IMR-90 (cell line): ENCODE measurements at regions not wholly inside any gene's neighbourhood (a gene's known extent, or its start where the extent isn't known, plus 50 kb on each side); places are given as distances from the start of the nearest gene placed in this dataset.

ENCODE experiments used
- ATAC-seq: fragments of 200-7000 bp; cut with Tn5 transposase; 2 replicates; pipeline ENCODE4 v1.9.1; 2020; ENCODE audit warnings: low read depth, mild to moderate bottlenecking, moderate library complexity
- BruUV-seq: library from RNA; stranded (reverse); fragments of 400-500 nt; replicated peaks from 2 replicates; lab custom pipeline; 2021; lab: Mats Ljungman, UMichigan
- CTCF ChIA-PET: fragments of 300-600 bp; formaldehyde crosslinking; extraction: SDS; loops from one replicate; lab custom pipeline; 2021; ENCODE audit warnings: antibody characterized with exemption; lab: Yijun Ruan, JAX
- POLR2A ChIA-PET: fragments of 300-600 bp; sonication (Branson Sonifier 250); formaldehyde crosslinking; loops from one replicate; lab custom pipeline; 2022; ENCODE audit warnings: antibody characterized with exemption; ENCODE audit not compliant: unreplicated experiment; lab: Charles Lee
- DNase-seq: peaks from one replicate; pipeline ENCODE4 v3.0.0; 2013
- H2AFZ ChIP-seq: replicated peaks from 2 replicates; pipeline ENCODE3; 2013; ENCODE audit warnings: low read length, mild to moderate bottlenecking; ENCODE audit not compliant: poor library complexity
- H2AK5ac ChIP-seq: 2 replicates; pipeline ENCODE4 v1.6.1; 2013; ENCODE audit warnings: low read depth, low read length, inconsistent platforms
- H2AK9ac ChIP-seq: replicated peaks from 2 replicates; pipeline ENCODE3; 2013; ENCODE audit warnings: mild to moderate bottlenecking, low read depth, low read length, moderate library complexity; ENCODE audit not compliant: poor library complexity
- H2BK120ac ChIP-seq: 2 replicates; pipeline ENCODE4 v1.6.1; 2013; ENCODE audit warnings: low read depth, low read length, inconsistent platforms
- H2BK15ac ChIP-seq: 3 replicates; pipeline ENCODE4 v1.6.1; 2013; ENCODE audit warnings: low read depth, low read length, inconsistent platforms
- H2BK20ac ChIP-seq: 2 replicates; pipeline ENCODE4 v1.6.1; 2013; ENCODE audit warnings: low read depth, mild to moderate bottlenecking, inconsistent platforms, low read length, moderate library complexity
- H2BK5ac ChIP-seq: 2 replicates; pipeline ENCODE4 v1.6.1; 2013; ENCODE audit warnings: mild to moderate bottlenecking, low read depth, low read length, inconsistent platforms; ENCODE audit not compliant: poor library complexity, severe bottlenecking
- H3K14ac ChIP-seq: replicated peaks from 2 replicates; pipeline ENCODE4 v1.6.1; 2013; ENCODE audit warnings: low read depth, low read length, inconsistent platforms
- H3K18ac ChIP-seq: 2 replicates; pipeline ENCODE4 v1.6.1; 2013; ENCODE audit warnings: low read depth, low read length, control low read depth
- H3K23ac ChIP-seq: 2 replicates; pipeline ENCODE4 v1.6.1; 2013; ENCODE audit warnings: low read depth, low read length, inconsistent platforms
- H3K27ac ChIP-seq: 2 replicates; pipeline ENCODE4 v1.5.1; 2013; ENCODE audit warnings: mild to moderate bottlenecking, control low read depth, low read length; ENCODE audit not compliant: insufficient read depth
- H3K27me3 ChIP-seq: 2 replicates; pipeline ENCODE4 v1.6.1; 2013; ENCODE audit warnings: low read length; ENCODE audit not compliant: control insufficient read depth, insufficient read depth
- H3K36me3 ChIP-seq: 2 replicates; pipeline ENCODE4 v1.6.1; 2013; ENCODE audit warnings: low read length, mixed read lengths; ENCODE audit not compliant: control insufficient read depth, insufficient read depth
- H3K4ac ChIP-seq: 2 replicates; pipeline ENCODE4 v1.6.1; 2013; ENCODE audit warnings: low read depth, low read length, inconsistent platforms
- H3K4me1 ChIP-seq: 2 replicates; pipeline ENCODE4 v1.6.1; 2013; ENCODE audit warnings: low read length, mixed read lengths; ENCODE audit not compliant: control insufficient read depth, insufficient read depth
- H3K4me2 ChIP-seq: 2 replicates; pipeline ENCODE4 v1.6.1; 2013; ENCODE audit warnings: low read depth, mild to moderate bottlenecking, control low read depth, low read length, moderate library complexity
- H3K4me3 ChIP-seq: 2 replicates; pipeline ENCODE4 v1.5.1; 2013; ENCODE audit warnings: low read depth, mild to moderate bottlenecking, control low read depth, low read length, moderate library complexity; ENCODE audit not compliant: insufficient read depth
- H3K56ac ChIP-seq: 2 replicates; pipeline ENCODE4 v1.6.1; 2013; ENCODE audit warnings: low read length, inconsistent platforms; ENCODE audit not compliant: insufficient read depth; ENCODE audit errors: extremely low read depth
- H3K79me1 ChIP-seq, 2 experiments: 2 replicates each; pipeline ENCODE4 v1.6.1; 2013; ENCODE audit warnings: low read length in 2 of 2, inconsistent platforms in 1 of 2, low read depth in 1 of 2
- H3K9ac ChIP-seq: 2 replicates; pipeline ENCODE4 v1.6.1; 2013; ENCODE audit warnings: low read depth, low read length, control low read depth
- H3K9me1 ChIP-seq: 2 replicates; pipeline ENCODE4 v1.6.1; 2013; ENCODE audit warnings: low read length, inconsistent platforms; ENCODE audit not compliant: insufficient read depth
- H3K9me3 ChIP-seq: 2 replicates; pipeline ENCODE4 v1.6.1; 2013; ENCODE audit warnings: low read length; ENCODE audit not compliant: control insufficient read depth, insufficient read depth
- H4K20me1 ChIP-seq: 2 replicates; pipeline ENCODE4 v1.6.1; 2013; ENCODE audit warnings: low read length, inconsistent platforms; ENCODE audit not compliant: insufficient read depth
- H4K5ac ChIP-seq: 2 replicates; pipeline ENCODE4 v1.6.1; 2013; ENCODE audit warnings: mild to moderate bottlenecking, low read depth, low read length, control low read depth
- H4K8ac ChIP-seq, 2 experiments: 2 replicates each; pipeline ENCODE4 v1.6.1; 2013; ENCODE audit warnings: low read depth in 2 of 2, low read length in 2 of 2, control low read depth in 1 of 2, inconsistent platforms in 1 of 2
- H4K91ac ChIP-seq: 2 replicates; pipeline ENCODE4 v1.6.1; 2013; ENCODE audit warnings: low read depth, low read length, inconsistent platforms; ENCODE audit not compliant: insufficient read depth
- BHLHE40 ChIP-seq: fragments of 150-350 bp; IDR thresholded peaks from 2 replicates; pipeline ENCODE4 v1.6.1; 2016; ENCODE audit warnings: mild to moderate bottlenecking, low read depth, low read length
- CEBPB ChIP-seq: IDR thresholded peaks from 2 replicates; pipeline ENCODE4 v1.6.1; 2012; ENCODE audit warnings: low read depth, low read length, improper control_type of control experiment
- CHD1 ChIP-seq: IDR thresholded peaks from 2 replicates; pipeline ENCODE4 v1.6.1; 2012; ENCODE audit warnings: low read depth, low read length, improper control_type of control experiment
- FOS ChIP-seq: fragments of 150-350 bp; IDR thresholded peaks from 2 replicates; pipeline ENCODE4 v1.6.1; 2016; ENCODE audit warnings: low read depth, low read length
- MAFK ChIP-seq: IDR thresholded peaks from 2 replicates; pipeline ENCODE4 v1.6.1; 2012; ENCODE audit warnings: low read depth, low read length, improper control_type of control experiment
- MAZ ChIP-seq: IDR thresholded peaks from 2 replicates; pipeline ENCODE4 v1.6.1; 2012; ENCODE audit warnings: low read depth, mild to moderate bottlenecking, low read length, improper control_type of control experiment, moderate library complexity, borderline replicate concordance
- MXI1 ChIP-seq: IDR thresholded peaks from 2 replicates; pipeline ENCODE4 v1.6.1; 2012; ENCODE audit warnings: low read depth, mild to moderate bottlenecking, low read length, moderate library complexity, borderline replicate concordance
- NFE2L2 ChIP-seq: fragments of 150-350 bp; IDR thresholded peaks from 2 replicates; pipeline ENCODE4 v1.6.1; 2016; ENCODE audit warnings: low read depth, mild to moderate bottlenecking, low read length
- POLR2A ChIP-seq: IDR thresholded peaks from 2 replicates; pipeline ENCODE4 v1.6.1; 2012; ENCODE audit warnings: mild to moderate bottlenecking, low read depth, low read length
- RAD21 ChIP-seq: IDR thresholded peaks from 2 replicates; pipeline ENCODE4 v1.6.1; 2012; ENCODE audit warnings: low read length, improper control_type of control experiment
- RCOR1 ChIP-seq: IDR thresholded peaks from 2 replicates; pipeline ENCODE4 v1.6.1; 2012; ENCODE audit warnings: mild to moderate bottlenecking, low read length, improper control_type of control experiment; ENCODE audit not compliant: insufficient replicate concordance
- RFX5 ChIP-seq: IDR thresholded peaks from 2 replicates; pipeline ENCODE4 v1.8.0; 2012; ENCODE audit warnings: low read depth, mild to moderate bottlenecking, low read length, moderate library complexity
- SMC3 ChIP-seq: fragments of 150-350 bp; IDR thresholded peaks from 2 replicates; pipeline ENCODE4 v1.6.1; 2016; ENCODE audit warnings: low read depth, mild to moderate bottlenecking, antibody characterized with exemption, low read length, moderate library complexity
- WGBS, 2 experiments: methylation state at CpG; one replicate each; pipeline versions ENCODE4 v1.1.5 to v1.1.7; 2013; ENCODE audit warnings: missing lambda C conversion rate in 2 of 2; ENCODE audit not compliant: insufficient read length in 1 of 2; ENCODE audit errors: extremely low coverage in 2 of 2; 5-methylcytosine and 5-hydroxymethylcytosine counted together
- dilution Hi-C: fragments of 300-500 bp; cut with HindIII; formaldehyde crosslinking; loops from one replicate; pipeline ENCODE4 v1.14.3; 2018; ENCODE audit warnings: low sequenced_read_pairs; ENCODE audit not compliant: unreplicated experiment
- in situ Hi-C: fragments of 300-500 bp; cut with MboI; formaldehyde crosslinking; loops from 3 replicates; pipeline ENCODE4 v1.14.3; 2019; ENCODE audit warnings: low sequenced_read_pairs, inconsistent platforms, mixed read lengths
- intact Hi-C: fragments of 100-400 bp; cut with micrococcal nuclease; formaldehyde crosslinking; loops from 2 replicates; pipeline ENCODE4 v1.10.0; 2022
- TF ChIP-seq, protein P1 (sequence below): conservative IDR thresholded peaks from 2 replicates; pipeline ENCODE4 v1.5.1; 2012; ENCODE audit warnings: mild to moderate bottlenecking, low read depth, low read length, improper control_type of control experiment
- TF ChIP-seq, protein P2 (sequence below): fragments of 150-350 bp; IDR thresholded peaks from 2 replicates; pipeline ENCODE4 v1.6.1; 2016; ENCODE audit warnings: low read depth, mild to moderate bottlenecking, low read length, moderate library complexity, borderline replicate concordance

DNA sequence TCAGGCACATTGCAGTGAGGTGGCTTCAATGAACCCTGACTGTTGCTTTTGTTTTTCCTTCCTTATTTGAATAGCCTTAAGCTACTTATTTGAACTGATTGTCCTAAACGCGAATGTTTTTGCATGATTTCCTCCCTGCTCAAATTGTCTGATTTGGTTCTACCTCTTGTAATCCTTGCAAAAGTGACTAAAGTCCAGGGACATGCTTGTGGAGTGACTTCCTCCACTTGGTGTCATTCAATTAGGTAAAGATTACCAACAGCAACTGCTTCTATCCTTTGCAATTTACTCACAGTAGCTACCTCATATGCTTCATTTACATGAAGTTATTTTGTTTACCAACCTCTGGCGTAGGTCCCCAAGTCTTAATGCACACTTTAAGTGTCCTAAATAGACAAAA is 295.9 kb upstream of the TMEM229A start:
- H3K14ac ChIP-seq, result no peak overlapping the region
- no peak overlapping the region for H4K5ac ChIP-seq
- no peak overlapping the region for H4K8ac ChIP-seq
- H2BK120ac ChIP-seq, result no peak overlapping the region
- POLR2A ChIA-PET, result no interaction called here
- intact Hi-C loops, result no loop called here
- H3K4me1 ChIP-seq, result no peaks in the 10 kb centered on the region
- no peak overlapping the region for H3K4me2 ChIP-seq
- no peak overlapping the region for H3K18ac ChIP-seq
- in situ Hi-C loops, result no loop called here
- no peak overlapping the region for H2BK15ac ChIP-seq
- no peak overlapping the region for H2BK20ac ChIP-seq
- ATAC-seq, result no peak
- DNase-seq, result no peak
- no peaks in the 10 kb centered on the region for H3K36me3 ChIP-seq
- H3K27ac ChIP-seq, result no peak overlapping the region
- H3K4ac ChIP-seq, result no peak overlapping the region
- H2AFZ ChIP-seq, result no peak overlapping the region
- H2AK9ac ChIP-seq, result no peak overlapping the region
- H3K9me1 ChIP-seq, result no peaks in the 10 kb centered on the region
- H3K27me3 ChIP-seq, result no peaks in the 10 kb centered on the region
- H4K91ac ChIP-seq, result no peak overlapping the region
- TF ChIP-seq SMC3 (no peak), RCOR1 (no peak), BHLHE40 (no peak), FOS (no peak), MXI1 (no peak), CHD1 (no peak), CEBPB (no peak), NFE2L2 (no peak), POLR2A (no peak), RFX5 (no peak), MAZ (no peak), MAFK (no peak), RAD21 (no peak)
- TF ChIP-seq, protein P1, sequence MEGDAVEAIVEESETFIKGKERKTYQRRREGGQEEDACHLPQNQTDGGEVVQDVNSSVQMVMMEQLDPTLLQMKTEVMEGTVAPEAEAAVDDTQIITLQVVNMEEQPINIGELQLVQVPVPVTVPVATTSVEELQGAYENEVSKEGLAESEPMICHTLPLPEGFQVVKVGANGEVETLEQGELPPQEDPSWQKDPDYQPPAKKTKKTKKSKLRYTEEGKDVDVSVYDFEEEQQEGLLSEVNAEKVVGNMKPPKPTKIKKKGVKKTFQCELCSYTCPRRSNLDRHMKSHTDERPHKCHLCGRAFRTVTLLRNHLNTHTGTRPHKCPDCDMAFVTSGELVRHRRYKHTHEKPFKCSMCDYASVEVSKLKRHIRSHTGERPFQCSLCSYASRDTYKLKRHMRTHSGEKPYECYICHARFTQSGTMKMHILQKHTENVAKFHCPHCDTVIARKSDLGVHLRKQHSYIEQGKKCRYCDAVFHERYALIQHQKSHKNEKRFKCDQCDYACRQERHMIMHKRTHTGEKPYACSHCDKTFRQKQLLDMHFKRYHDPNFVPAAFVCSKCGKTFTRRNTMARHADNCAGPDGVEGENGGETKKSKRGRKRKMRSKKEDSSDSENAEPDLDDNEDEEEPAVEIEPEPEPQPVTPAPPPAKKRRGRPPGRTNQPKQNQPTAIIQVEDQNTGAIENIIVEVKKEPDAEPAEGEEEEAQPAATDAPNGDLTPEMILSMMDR, result no peak
- TF ChIP-seq, protein P2, sequence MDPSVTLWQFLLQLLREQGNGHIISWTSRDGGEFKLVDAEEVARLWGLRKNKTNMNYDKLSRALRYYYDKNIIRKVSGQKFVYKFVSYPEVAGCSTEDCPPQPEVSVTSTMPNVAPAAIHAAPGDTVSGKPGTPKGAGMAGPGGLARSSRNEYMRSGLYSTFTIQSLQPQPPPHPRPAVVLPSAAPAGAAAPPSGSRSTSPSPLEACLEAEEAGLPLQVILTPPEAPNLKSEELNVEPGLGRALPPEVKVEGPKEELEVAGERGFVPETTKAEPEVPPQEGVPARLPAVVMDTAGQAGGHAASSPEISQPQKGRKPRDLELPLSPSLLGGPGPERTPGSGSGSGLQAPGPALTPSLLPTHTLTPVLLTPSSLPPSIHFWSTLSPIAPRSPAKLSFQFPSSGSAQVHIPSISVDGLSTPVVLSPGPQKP, result no peak
- dilution Hi-C loops, result no loop called here
- no peak overlapping the region for H3K9ac ChIP-seq
- CTCF ChIA-PET, result interaction anchor here (0.8 kb wide), 1 partner anchor 235 kb away, joined by 3 read pairs; no protein-coding TSS in a partner anchor
- no peak overlapping the region for H2AK5ac ChIP-seq
- H3K4me3 ChIP-seq, result no peak overlapping the region
- H3K56ac ChIP-seq, result no peak overlapping the region
- H3K23ac ChIP-seq, result no peak overlapping the region
- no peaks in the 10 kb centered on the region for H4K20me1 ChIP-seq
- H2BK5ac ChIP-seq, result no peak overlapping the region
- BruUV-seq, result no TSS peak
- 100% methylated on average over 2 of the region's 3 CpGs; no CpG with 5 or more reads in 1 of the 2 experiments for WGBS, 2 experiments
- H3K9me3 ChIP-seq, result no peaks in the 10 kb centered on the region
- H3K79me1 ChIP-seq, result no peaks in the 10 kb centered on the region
